Ammon's horn (tissue), 1 donor: ENCODE measurements at regions not wholly inside any gene's neighbourhood (a gene's known extent, or its start where the extent isn't known, plus 50 kb on each side); places are given as distances from the start of the nearest gene placed in this dataset.
"Not testable (repeated sequence)": the region's sequence is repeated elsewhere in the genome, so short reads cannot be mapped to it uniquely, and the experiment has no call there.

Experiments
- DNase-seq: peaks from one replicate; pipeline ENCODE4 v3.0.0-alpha.2; 2016; ENCODE audit warnings: low spot score

- DNase-seq: not testable (repeated sequence)
Observed at GRCh38 chr16:29199626-29200025, 206.9 kb downstream of the NPIPB11 start.

- no peak for DNase-seq
Observed at GRCh38 chr16:29198731-29199521, 207.6 kb downstream of the NPIPB11 start.

- DNase-seq: no peak
Observed at GRCh38 chr16:29198231-29198630, 208.3 kb downstream of the NPIPB11 start.

- not testable (repeated sequence) for DNase-seq
Observed at GRCh38 chr16:29197494-29198100, 208.9 kb downstream of the NPIPB11 start.

GRCh38 chr16:29196746-29197145 lies 209.8 kb downstream of the NPIPB11 start:
- not testable (repeated sequence) for DNase-seq

- DNase-seq: not testable (repeated sequence)
Observed at GRCh38 chr16:29195116-29195872, 210.4 kb downstream of the LAT start.

- DNase-seq: not testable (repeated sequence)
Observed at GRCh38 chr16:29194185-29194844, 209.5 kb downstream of the LAT start.

- DNase-seq: not testable (repeated sequence)
Observed at GRCh38 chr16:29193634-29194033, 208.8 kb downstream of the LAT start.

GRCh38 chr16:29193248-29193574 lies 208.4 kb downstream of the LAT start:
- not testable (repeated sequence) for DNase-seq

- no peak for DNase-seq
Observed at GRCh38 chr16:29192329-29193247, 207.7 kb downstream of the LAT start.

GRCh38 chr16:29191636-29192180 lies 206.9 kb downstream of the LAT start:
- DNase-seq: not testable (repeated sequence)

GRCh38 chr16:29190553-29191431 lies 205.9 kb downstream of the LAT start:
- DNase-seq: not testable (repeated sequence)

GRCh38 chr16:29188806-29189205 lies 204.0 kb downstream of the LAT start:
- not testable (repeated sequence) for DNase-seq

GRCh38 chr16:29186306-29187220 lies 201.7 kb downstream of the LAT start:
- DNase-seq: not testable (repeated sequence)

GRCh38 chr16:29185872-29186271 lies 201.0 kb downstream of the LAT start:
- DNase-seq: not testable (repeated sequence)

- DNase-seq: not testable (repeated sequence)
Observed at GRCh38 chr16:29184738-29185438, 200.0 kb downstream of the LAT start.

- DNase-seq: not testable (repeated sequence)
Observed at GRCh38 chr16:29182940-29183868, 198.4 kb downstream of the LAT start.
